Midbrain (tissue), 1 donor: ENCODE measurements at regions not wholly inside any gene's neighbourhood (a gene's known extent, or its start where the extent isn't known, plus 50 kb on each side); places are given as distances from the start of the nearest gene placed in this dataset.
"Not testable (repeated sequence)": the region's sequence is repeated elsewhere in the genome, so short reads cannot be mapped to it uniquely, and the experiment has no call there.

Source experiments
- DNase-seq: peaks from one replicate; lab custom pipeline; 2025; lab: John Stamatoyannopoulos, UW

DNA sequence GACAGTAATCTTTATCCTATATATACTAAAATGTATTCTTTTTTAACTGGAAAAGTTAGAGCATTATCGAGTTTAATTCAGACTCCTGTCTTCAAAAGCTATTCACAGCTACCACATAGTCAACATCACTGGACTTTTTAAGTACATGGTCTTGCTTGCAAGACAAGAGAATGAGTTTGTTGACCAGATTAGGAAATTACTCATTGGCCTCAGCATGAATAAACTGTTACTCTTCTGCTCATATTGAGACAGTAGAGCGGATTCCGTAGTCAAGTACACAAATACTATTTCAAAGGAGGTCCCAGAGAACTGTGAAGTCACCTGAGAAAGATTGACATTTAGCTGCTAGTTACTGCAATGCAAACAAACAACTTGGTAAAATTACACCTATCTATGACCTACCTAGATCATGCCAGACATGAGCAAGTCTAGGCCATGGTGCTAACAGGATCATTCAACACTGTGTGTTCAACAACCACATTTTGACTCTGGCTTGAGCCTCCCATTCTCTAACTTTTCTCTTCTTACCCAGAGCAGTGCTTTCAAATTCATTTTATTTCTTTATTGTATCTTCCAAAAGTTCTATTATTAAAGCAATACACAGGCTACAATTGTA lies 280.9 kb downstream of the NEBL start:
- no peak for DNase-seq

DNA sequence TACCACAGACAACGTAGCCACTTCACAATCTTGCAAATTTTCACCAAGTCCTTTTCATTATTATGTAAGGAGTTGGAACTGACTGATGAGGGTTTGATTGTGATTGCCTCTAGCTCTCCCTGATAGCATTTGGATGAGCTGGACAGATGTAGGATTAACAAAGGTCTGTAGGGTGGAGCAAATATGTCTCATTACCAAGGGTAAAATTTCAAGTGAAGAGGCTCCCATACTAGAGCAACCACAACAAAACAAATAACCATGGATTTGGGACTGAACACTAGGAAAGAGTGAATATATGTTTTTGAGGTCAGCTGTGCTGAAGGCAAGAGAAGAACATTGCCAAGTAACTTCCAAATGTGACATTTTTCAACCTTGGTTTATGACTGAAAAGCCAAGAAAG lies 281.7 kb downstream of the NEBL start:
- no peak for DNase-seq

DNA sequence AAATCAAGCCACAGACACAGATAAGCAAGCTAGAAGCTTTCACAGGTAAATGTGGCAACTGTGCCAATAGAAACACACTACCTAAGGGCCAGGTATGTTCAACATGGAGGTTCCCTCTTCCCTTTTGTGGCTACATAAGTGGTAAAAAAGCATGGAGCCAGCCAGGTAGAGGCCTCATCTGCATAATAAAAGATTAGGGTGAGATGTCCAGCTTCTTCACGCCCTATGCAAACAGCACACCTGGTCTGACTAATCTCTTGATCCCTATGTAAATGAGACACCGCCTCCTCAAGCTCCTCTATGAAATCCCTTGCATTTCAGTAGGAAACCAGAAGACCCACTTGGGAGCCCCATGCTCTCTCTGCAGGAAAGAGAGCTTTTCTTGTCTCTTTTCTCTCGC lies 282.2 kb downstream of the NEBL start:
- DNase-seq: no peak

DNA sequence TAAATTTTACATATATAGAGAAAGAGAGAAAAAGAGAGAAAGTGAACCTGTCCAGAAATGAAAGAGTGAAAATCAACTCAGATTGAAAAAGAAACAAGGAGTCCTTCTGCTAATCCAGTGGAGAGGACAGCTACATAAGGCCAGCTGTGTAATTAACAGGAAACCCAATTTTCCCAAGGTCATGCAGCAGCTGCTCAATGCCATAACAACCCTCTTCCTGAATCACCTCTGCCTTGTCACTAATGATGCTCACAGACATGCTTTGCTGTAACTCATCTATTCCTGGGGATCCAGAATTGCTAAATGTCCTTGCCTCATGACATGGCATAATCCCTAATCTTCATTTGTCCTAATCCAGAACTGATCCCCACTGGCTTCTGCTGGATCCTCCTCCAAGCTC lies 288.6 kb downstream of the NEBL start:
- no peak for DNase-seq

DNA sequence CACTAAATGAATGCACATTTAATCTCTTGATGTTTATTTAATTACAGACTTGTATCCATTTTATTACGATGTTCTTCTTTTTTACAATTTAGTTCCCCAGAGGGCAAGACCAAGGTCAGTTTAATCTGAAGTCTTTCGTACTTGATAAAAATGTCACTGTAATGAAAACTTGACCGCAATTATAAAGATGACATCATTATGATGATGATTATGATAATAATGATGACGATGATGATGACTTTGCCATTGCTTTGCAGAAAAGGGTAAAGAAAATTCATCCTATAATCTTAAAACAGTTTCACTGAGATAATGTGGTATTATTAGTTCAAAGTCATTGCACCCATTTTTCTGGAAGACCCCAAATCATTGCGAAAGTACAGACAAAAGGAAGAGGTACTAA lies 290.1 kb downstream of the NEBL start:
- no peak for DNase-seq

DNA sequence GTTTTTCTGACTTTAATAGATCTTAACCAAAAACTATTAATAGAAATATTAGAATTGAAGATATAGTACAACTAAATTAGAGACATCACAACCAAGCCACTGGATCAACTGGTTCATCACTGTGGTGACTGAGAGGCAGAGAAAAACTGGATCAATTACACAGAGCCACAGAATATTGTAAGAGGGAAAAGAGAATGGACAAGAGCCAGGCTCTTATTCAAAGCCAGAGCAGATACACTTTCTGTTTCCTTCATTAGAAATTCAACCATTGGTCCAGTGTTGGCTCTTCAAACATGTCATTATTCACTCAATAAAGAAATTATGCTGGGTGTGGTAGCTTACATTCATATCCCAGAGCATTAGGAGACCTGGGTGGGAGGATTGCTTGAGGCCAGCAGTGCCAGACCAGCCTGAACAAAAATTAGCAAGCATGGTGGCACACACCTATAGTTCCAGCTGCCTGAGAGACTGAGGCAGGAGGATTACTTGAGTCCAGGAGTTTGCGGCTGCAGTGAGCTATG lies 295.1 kb downstream of the NEBL start:
- no peak for DNase-seq

DNA sequence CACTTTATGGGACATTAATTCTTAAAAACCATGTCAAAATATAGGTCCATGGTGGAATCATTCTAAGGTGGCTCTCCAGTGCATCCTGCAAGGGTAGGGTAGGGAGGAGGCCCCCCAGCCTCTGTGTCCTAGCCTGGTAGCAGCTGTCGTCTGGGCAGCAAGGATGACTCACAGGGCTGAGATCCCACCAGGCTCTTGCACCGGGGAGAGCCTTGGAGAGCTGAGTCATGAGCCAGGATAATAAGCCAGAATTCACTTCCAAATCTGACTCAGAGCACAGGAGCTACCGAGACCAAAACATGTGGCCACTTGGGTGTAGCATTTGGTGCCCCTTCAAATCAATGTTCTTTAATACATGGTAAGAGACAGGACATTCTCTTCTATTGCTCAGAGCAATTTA lies 298.5 kb downstream of the NEBL start:
- DNase-seq: no peak

DNA sequence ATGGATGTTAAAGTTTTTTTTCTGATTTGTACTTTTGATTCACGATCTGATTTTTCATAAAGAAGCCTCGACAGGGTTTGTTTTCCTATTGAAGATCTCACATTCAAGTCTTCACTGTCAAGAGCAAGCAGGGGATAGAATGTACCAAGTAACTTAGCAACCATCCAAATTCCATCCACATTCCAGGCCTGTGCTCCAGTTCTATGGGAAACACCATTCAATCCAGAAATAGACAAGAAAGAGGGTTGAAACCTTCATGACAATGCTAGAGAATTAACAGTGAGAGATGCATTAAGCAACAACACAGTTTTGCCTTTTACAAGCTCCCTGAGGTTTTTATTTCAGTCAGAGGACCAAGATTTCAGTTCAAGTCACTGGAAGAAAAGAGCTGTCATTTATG lies 300.2 kb downstream of the NEBL start:
- no peak for DNase-seq

DNA sequence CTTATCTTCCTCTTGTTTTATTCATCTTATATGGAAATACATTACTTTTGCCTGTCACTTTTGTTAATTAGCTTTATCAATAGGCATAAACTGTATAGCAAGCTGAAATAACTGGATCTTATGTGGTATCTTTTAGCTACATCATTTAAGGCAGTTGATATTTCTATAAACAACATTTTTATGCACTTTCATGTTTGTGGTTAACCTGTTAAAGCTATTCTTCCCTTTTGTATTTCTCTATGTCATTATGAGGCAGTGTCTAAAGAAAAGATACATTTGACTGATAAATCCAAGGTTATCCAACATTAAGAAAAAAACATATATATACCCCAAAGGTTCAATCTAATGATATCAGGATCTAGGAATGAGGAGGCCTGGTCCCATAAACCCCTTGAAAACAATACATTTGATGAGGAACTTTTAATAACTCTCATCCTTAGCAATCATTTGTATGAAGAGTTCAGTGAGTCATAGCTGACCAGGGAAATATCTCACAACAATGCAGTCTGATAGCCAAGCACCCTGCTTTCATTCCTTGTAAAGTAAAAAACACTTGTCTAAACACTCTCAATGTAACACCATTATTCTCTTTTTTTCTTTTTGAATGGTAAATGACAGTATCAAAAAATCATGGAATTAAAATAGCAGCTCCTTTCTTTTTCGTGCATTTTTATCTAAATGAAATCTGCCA lies 300.9 kb downstream of the NEBL start:
- no peak for DNase-seq

DNA sequence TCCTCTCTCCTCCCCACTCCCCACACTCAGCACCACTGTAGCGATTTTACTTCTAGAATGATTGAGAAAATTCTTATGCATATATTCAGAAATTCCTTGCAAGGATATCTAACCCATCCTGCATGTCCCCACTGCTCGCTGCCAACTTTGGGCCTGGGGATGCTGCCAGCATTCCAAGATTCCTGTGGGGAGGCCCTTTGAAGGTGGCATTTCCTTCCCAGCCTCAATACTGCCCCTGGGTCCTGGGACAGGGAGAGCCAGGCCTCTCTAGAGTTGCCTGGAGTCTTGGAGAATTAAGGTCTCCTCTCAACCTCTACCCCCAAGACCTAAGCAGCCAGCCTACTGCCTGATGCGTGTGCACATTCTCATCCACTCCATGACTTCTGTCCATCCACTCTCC lies 303.5 kb downstream of the NEBL start:
- no peak for DNase-seq

DNA sequence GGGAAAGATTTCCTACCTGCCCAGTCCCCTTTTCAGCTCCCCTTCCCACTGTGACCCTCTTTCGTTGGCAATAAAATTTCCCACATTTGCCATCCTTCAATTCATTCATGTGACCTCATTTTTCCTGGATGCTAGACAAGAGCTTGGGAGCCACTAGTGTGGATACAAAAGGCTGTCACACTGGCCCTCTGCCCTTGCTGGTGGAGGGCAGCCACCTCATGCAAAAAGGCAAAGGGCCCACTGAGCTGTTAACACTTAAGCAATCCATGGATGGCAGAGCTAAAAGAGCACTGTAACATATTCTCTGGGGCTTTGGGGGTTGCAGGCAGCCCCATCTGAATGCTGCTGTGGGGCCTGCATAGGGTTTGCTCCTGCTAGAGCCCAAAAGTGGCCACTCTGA lies 315.1 kb downstream of the NEBL start:
- peak; percentile 47 for DNase-seq

DNA sequence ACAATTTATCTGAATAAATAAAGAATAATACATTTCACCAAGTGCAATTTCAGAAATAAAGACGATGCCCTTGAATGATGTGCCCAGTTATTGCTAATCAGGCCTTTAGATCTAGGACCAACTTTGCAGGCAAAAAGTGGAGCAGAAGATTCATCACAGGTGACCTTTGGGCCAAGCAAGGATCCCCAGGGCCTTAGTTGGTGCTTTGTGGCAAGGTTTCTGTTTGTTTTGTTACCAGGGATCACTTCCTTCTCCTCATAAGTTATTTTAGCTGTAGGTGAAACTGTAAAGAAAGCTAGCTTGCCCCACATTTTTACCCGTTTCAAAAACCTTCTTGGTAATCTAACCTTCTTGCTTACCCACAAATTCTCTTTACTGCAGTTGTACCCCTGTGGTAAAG lies 323.2 kb downstream of the NEBL start:
- no peak for DNase-seq

DNA sequence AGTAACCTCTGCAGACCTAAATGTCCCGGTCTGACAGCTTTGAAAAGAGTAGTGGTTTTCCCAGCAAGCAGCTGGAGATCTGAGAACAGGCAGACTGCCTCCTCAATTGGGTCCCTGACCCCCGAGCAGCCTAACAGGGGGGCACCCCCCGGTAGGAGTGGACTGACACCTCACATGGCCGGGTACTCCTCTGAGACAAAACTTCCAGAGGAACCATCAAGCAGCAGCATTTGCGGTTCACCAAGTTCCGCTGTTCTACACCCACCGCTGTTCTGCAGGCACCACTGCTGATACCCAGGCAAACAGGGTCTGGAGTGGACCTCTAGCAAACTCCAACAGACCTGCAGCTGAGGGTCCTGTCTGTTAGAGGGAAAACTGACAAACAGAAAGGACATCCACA lies 341.1 kb downstream of the NEBL start:
- not testable (repeated sequence) for DNase-seq

DNA sequence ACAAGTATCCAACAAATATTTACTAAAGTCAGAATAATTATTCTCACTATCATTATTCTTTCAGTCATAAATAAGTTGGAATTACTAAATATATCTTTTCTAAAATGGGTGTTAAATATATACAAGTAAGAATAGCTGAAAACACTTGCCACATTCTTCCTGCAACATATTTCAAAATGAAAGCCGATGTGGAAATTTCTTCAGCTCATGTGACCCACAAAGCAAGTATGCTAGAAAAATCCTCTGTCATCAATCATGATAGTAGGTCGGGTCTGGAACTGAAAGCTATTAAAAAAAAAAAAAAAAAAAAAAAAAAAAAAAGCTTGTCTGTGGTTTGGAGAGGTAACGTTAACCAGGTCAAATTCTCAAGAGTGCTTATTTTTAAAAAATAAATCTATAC lies 344.7 kb downstream of the NEBL start:
- DNase-seq: no peak

DNA sequence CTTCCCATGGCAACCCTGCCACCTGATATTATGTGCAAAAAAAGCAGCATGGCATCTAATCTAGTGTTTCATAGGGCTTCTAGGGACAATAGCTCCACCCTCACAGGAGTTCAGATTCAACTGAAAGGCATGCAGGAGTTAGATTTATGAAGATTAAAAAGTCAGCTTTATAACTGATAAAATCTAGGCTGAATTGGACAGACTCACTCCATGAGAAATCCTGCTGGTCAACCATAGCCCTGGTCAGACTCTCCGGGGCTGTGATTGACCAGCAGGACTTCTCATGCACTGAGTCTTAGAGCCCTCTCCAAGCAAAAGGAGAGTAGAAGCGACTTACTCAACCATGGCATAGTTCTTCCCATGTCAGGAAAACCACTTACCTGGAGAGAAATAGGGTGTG lies 345.4 kb downstream of the NEBL start:
- DNase-seq: no peak

DNA sequence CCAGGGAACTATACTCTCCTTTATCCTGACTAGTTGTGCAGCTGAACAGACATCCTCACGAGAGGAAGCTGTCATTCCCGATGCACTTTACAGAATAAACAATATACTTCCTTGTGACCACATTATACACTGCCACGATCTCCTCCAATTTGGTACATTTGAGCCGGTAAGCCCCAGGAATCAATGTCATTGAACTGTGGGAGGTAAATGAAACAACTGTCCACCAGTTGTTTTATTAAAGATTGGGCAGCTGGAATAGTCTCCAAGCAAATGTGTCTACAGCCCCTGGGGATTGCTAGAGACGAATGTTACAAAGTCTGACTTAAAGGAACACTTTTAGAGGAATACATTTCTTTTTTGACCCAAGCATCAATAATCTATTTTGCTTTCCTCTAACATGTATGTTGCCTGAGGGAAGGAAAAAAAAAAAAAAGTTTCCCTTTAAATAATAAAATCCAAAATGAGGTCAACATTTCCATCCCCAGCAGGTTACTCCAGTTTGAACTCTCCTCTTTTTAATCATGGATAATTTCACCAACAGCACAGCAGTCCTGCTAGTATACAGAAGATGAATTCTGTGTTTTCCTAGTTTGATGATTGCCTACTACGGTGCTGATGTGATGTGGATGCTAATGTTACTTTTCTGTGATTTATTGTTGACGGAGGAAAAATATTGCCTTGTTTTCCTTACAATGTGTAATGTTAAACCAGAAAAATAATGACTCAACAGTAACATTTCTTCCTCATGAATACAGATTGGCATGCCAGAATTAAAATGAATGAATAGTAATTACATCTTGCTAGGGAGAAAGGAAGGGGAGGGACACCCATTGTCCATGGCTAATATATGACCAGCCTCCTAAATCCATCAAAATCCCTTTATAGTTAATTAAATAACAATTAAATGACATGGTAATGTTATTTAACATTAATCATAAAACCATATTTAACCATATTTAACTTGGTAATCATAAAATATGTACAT lies 360.9 kb downstream of the NEBL start:
- peak; percentile 41 for DNase-seq

DNA sequence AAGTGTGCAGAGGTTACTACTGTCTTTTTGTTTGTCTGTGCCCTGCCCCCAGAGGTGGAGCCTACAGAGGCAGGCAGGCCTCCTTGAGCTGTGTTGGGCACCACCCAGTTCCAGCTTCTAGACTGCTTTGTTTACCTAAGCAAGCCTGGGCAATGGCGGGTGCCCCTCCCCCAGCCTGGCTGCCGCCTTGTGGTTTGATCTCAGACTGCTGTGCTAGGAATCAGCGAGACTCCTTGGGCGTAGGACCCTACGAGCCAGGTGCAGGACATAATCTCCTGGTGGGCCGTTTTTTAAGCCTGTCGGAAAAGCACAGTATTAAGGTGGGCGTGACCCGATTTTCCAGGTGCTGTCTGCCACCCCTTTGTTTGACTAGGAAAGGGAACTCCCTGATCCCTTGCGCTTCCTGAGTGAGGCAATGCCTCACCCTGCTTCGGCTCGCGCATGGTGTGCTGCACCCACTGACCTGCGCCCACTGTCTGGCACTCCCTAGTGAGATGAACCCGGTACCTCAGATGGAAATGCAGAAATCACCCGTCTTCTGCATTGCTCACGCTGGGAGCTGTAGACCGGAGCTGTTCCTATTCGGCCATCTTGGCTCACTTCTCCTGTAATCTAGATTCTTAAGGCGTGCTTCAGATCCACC lies 365.7 kb downstream of the NEBL start:
- not testable (repeated sequence) for DNase-seq

DNA sequence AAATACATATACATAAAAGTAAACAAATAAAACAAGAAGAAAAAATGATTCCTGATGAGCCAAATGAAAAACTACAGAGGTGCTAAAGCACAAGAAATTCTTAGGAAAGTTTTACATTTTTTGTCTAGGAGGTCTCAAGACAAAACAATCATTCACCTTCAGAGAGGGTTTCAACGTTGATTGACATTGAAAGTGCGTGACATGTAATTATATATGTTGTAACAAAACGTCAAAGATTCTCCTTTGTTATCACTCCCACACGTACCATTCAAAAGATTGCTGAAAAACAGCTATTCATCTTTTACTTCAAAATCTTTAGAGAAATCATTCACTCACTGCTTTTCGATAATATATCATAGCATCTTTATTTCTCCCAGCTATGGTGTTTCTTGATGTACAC lies 375.9 kb downstream of the NEBL start:
- DNase-seq: no peak

DNA sequence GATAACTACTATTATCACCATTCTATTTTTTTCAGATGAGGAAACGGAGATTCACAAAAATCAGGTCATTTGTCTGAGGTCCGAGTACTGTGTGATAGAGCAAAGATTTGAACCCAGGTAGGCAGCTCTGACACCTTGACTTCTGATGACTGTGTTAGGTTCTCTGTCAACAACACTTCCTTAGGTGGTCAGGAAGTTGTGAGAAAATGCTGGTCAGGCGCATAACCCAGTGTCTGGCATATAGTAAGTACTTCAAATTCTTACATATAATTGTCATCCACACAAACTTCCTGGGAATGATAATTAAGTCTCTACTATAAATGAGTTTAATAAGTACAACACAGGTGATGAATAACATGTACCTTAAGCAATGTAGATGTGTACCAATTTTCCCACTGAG lies 381.5 kb downstream of the NEBL start:
- no peak for DNase-seq

DNA sequence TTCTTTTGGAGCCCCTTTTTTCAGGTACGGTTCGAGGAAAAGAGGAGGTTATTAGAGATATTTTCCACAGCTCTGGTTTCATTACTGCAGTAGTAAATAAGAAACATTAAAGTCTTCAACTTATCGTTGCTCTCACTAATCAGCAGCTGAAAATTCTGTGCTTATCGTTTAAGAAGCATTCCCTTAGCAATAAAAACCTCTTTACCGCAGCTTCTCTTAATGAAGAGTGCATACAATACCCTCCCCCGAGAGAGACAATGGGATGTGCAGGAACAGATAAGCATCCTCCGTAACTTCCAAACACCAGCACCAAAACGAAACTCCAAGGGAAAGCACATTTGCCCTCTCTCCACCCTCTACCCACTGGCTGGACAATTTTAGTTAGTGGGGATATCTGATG lies 384.5 kb downstream of the NEBL start:
- DNase-seq: no peak

DNA sequence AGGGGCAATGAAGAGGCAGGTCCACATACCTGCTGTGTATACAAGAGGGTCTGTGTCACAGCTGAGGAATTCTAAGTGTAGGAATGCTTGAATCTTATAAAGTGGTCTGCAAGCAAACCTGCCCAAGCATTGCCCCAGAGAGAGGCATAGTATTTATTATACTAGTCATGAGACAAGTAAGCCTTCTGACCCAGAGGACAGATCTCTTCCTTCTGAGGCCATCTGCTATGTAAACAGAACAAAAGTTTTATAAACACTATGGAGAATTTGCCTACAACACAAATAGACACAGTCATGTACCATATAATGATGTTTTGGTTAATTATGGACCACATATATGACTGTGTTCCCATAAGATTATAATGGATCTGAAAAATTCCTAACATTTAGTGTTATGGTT lies 388.2 kb downstream of the NEBL start:
- DNase-seq: no peak

DNA sequence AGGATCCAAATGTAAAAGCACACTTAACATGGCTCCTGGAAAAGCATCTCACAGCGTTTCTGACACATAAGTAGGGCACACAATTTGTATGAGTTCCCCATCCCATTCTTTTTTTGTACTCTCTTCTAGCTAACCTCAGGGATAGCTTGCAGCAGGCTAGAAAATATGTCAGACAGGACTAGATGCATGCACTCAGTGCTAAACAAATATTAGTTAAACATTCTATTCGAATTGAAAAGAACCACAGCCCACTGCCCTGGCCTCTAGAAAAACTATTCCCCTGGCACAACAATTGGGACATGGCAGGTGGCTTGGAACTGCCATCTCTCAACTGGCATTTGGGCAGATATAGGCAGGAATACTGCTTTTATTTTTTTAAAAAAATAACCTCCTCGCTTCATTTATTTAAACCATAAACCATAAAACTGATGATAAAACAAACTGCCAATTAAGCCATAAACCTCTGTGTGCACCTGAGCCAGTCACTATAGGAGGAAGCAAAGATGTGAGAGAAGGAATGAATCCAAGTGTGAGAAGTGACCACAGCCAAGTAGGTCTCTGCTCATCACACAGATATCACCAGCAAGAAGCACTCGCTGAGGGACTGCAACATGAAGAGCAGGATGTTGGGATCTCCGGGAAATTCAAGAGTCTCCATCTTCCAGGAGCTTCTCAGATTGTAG lies 394.1 kb downstream of the NEBL start:
- no peak for DNase-seq
